BLaER1 (cell line): ENCODE measurements at regions not wholly inside any gene's neighbourhood (a gene's known extent, or its start where the extent isn't known, plus 50 kb on each side); places are given as distances from the start of the nearest gene placed in this dataset.

Experiments
- H3K27ac ChIP-seq: shearing (Covaris generic); formaldehyde crosslinking; 2 replicates; pipeline ENCODE4 v1.8.1; 2022
- H3K27me3 ChIP-seq: shearing (Covaris generic); formaldehyde crosslinking; 2 replicates; pipeline ENCODE4 v1.8.1; 2022
- H3K36me3 ChIP-seq: shearing (Covaris generic); formaldehyde crosslinking; 2 replicates; pipeline ENCODE4 v1.8.1; 2022
- H3K4me1 ChIP-seq: shearing (Covaris generic); formaldehyde crosslinking; 2 replicates; pipeline ENCODE4 v1.8.1; 2022
- H3K4me2 ChIP-seq: shearing (Covaris generic); formaldehyde crosslinking; 2 replicates; pipeline ENCODE4 v1.8.1; 2022
- H3K4me3 ChIP-seq: shearing (Covaris generic); formaldehyde crosslinking; 2 replicates; pipeline ENCODE4 v1.8.1; 2022
- H3K9ac ChIP-seq: shearing (Covaris generic); formaldehyde crosslinking; 2 replicates; pipeline ENCODE4 v1.8.1; 2022
- H3K9me3 ChIP-seq: shearing (Covaris generic); formaldehyde crosslinking; 2 replicates; pipeline ENCODE4 v1.8.1; 2022
- H4K20me1 ChIP-seq: shearing (Covaris generic); formaldehyde crosslinking; 2 replicates; pipeline ENCODE4 v1.8.1; 2022
- Cebpa-rat ChIP-seq: shearing (Covaris generic); IDR thresholded peaks from 2 replicates; pipeline ENCODE4 v1.8.1; 2022

GRCh38 chr22:25377699-25378098, 158.3 kb downstream of the CRYBB2 start:
- H3K36me3 ChIP-seq = peaks cover 81% of the 10 kb centered on the region
- TF ChIP-seq Cebpa-rat = no peak

GRCh38 chr22:25380122-25380747, 160.8 kb downstream of the CRYBB2 start:
- H3K4me3 ChIP-seq = no peak overlapping the region
- no peak overlapping the region for H3K9ac ChIP-seq
- no peaks in the 10 kb centered on the region for H3K27me3 ChIP-seq
- peaks cover 68% of the 10 kb centered on the region for H3K36me3 ChIP-seq
- no peak overlapping the region for H3K4me2 ChIP-seq
- TF ChIP-seq Cebpa-rat = no peak
- H4K20me1 ChIP-seq = peaks cover 100% of the 10 kb centered on the region
- peaks cover 70% of the 10 kb centered on the region for H3K4me1 ChIP-seq
- no peak overlapping the region for H3K27ac ChIP-seq
- no peaks in the 10 kb centered on the region for H3K9me3 ChIP-seq

More at GRCh38 chr22:25377699-25378098, 158.3 kb downstream of the CRYBB2 start:
- Histone ChIP-seq H3K27ac (no peak overlapping the region), H3K4me2 (no peak overlapping the region), H4K20me1 (peaks cover 100% of the 10 kb centered on the region), H3K9me3 (no peaks in the 10 kb centered on the region), H3K4me3 (no peak overlapping the region), H3K27me3 (no peaks in the 10 kb centered on the region), H3K4me1 (peaks cover 70% of the 10 kb centered on the region), H3K9ac (no peak overlapping the region)

DNA sequence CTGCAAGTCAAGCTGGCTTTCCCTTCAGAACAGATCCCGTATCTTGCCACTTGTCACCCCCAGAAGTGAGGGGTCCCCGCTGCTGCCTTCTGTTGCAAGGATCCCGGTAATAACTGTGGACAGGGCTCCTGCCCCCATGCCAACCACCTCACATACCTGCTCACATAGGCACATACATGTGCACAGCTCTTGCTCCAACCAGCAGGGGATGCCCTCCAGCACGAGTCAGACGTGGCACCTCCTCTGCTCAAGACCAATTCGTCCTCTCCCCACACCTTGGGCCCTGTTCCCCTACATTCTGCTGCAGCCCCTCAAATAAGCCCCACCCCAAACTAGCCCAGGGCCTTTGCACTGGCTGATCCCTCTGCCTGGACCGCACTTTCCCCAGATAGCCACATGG, 163.3 kb downstream of the CRYBB2 start:
- no peak overlapping the region for H3K4me2 ChIP-seq
- H3K27me3 ChIP-seq = no peaks in the 10 kb centered on the region
- TF ChIP-seq Cebpa-rat = no peak
- H3K9ac ChIP-seq = no peak overlapping the region
- H3K27ac ChIP-seq = no peak overlapping the region
- H3K9me3 ChIP-seq = no peaks in the 10 kb centered on the region
- no peak overlapping the region for H3K4me3 ChIP-seq
- peaks cover 100% of the 10 kb centered on the region for H4K20me1 ChIP-seq
- H3K4me1 ChIP-seq = peaks cover 72% of the 10 kb centered on the region
- H3K36me3 ChIP-seq = peaks cover 52% of the 10 kb centered on the region

GRCh38 chr22:25383278-25383820, 163.9 kb downstream of the CRYBB2 start:
- Histone ChIP-seq H3K9me3 (no peaks in the 10 kb centered on the region), H4K20me1 (peaks cover 100% of the 10 kb centered on the region), H3K4me3 (no peak overlapping the region), H3K4me1 (peaks cover 78% of the 10 kb centered on the region), H3K9ac (peak overlapping the region; percentile 50; the same call in 1 of the 2 replicates), H3K27me3 (no peaks in the 10 kb centered on the region), H3K36me3 (peaks cover 51% of the 10 kb centered on the region), H3K4me2 (peak overlapping the region; percentile 87), H3K27ac (peak overlapping the region; percentile 68; the same call in 1 of the 2 replicates)
- no peak for TF ChIP-seq Cebpa-rat

DNA sequence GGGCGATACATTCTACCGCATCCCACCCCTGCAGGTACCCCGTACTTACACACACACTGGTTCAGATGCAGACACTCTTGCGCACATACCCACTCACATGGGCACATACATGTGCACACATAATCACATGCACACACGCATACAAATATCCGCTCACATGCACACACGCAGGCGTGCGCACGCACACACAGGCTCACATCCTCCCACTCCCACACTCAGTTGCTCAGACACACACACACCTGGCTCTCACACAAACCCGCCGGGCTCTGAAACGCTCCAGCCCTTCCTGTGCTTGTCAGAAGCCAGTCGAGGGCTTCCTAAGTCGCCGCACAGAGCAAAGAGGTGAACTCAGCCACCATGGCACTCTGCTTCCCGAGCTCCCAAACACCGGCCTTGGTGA, 164.5 kb downstream of the CRYBB2 start:
- peak overlapping the region; percentile 29; the same call in 1 of the 2 replicates for H3K9ac ChIP-seq
- H3K27ac ChIP-seq = peak overlapping the region; percentile 68
- no peak for TF ChIP-seq Cebpa-rat

GRCh38 chr22:25386538-25386884, 167.1 kb downstream of the CRYBB2 start:
- no peak for TF ChIP-seq Cebpa-rat
- H4K20me1 ChIP-seq = peaks cover 100% of the 10 kb centered on the region
- peaks cover 25% of the 10 kb centered on the region for H3K36me3 ChIP-seq
- H3K4me3 ChIP-seq = no peak overlapping the region; the same call in 1 of the 2 replicates
- peak overlapping the region; percentile 27; the same call in 1 of the 2 replicates for H3K9ac ChIP-seq
- H3K4me1 ChIP-seq = peaks cover 90% of the 10 kb centered on the region
- peak overlapping the region; percentile 87 for H3K4me2 ChIP-seq
- H3K27me3 ChIP-seq = no peaks in the 10 kb centered on the region
- H3K27ac ChIP-seq = peak overlapping the region; percentile 54
- H3K9me3 ChIP-seq = no peaks in the 10 kb centered on the region

More for the DNA sequence above, 164.5 kb downstream of the CRYBB2 start:
- peaks cover 78% of the 10 kb centered on the region for H3K4me1 ChIP-seq
- H3K4me2 ChIP-seq = peak overlapping the region; percentile 87
- no peak overlapping the region for H3K4me3 ChIP-seq
- peaks cover 100% of the 10 kb centered on the region for H4K20me1 ChIP-seq
- no peaks in the 10 kb centered on the region for H3K9me3 ChIP-seq
- no peaks in the 10 kb centered on the region for H3K27me3 ChIP-seq
- H3K36me3 ChIP-seq = peaks cover 46% of the 10 kb centered on the region

GRCh38 chr22:25388415-25388814, 169.0 kb downstream of the CRYBB2 start:
- TF ChIP-seq Cebpa-rat = no peak
- Histone ChIP-seq H3K9me3 (no peaks in the 10 kb centered on the region), H3K36me3 (peaks cover 26% of the 10 kb centered on the region), H4K20me1 (peaks cover 100% of the 10 kb centered on the region), H3K4me1 (peaks cover 100% of the 10 kb centered on the region), H3K9ac (no peak overlapping the region), H3K4me3 (no peak overlapping the region), H3K4me2 (peak overlapping the region; percentile 87), H3K27me3 (no peaks in the 10 kb centered on the region), H3K27ac (no peak overlapping the region)

GRCh38 chr22:25388866-25389540, 169.6 kb downstream of the CRYBB2 start:
- TF ChIP-seq Cebpa-rat = no peak
- Histone ChIP-seq H4K20me1 (peaks cover 100% of the 10 kb centered on the region), H3K4me2 (peak overlapping the region; percentile 87), H3K9ac (peak overlapping the region; percentile 7), H3K27ac (no peak overlapping the region), H3K27me3 (no peaks in the 10 kb centered on the region), H3K4me1 (peaks cover 100% of the 10 kb centered on the region), H3K9me3 (no peaks in the 10 kb centered on the region), H3K36me3 (peaks cover 26% of the 10 kb centered on the region), H3K4me3 (no peak overlapping the region; the same call in 1 of the 2 replicates)

DNA sequence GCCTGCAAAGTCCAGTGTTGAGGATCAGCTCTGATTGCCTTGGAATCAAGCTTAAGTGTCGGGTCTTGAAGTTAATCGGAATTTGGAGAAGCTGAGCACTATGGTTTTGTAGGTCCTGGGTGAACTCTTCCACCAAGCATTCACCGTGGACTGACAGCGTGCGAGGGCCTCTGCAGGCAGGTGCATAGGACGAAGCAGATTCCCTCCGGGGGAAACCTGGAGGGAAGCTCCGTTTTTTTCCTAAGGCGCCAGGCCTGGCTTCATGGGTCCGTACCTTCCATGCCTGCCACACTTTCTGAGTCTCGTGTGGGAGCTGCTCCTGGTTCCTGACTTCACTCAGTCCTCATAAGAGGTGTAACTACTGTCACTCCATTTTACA, 170.1 kb downstream of the CRYBB2 start:
- no peaks in the 10 kb centered on the region for H3K9me3 ChIP-seq
- no peak for TF ChIP-seq Cebpa-rat
- H3K4me1 ChIP-seq = peaks cover 99% of the 10 kb centered on the region
- no peak overlapping the region for H3K4me3 ChIP-seq
- peaks cover 100% of the 10 kb centered on the region for H4K20me1 ChIP-seq
- H3K36me3 ChIP-seq = peaks cover 27% of the 10 kb centered on the region
- H3K4me2 ChIP-seq = peak overlapping the region; percentile 87
- H3K9ac ChIP-seq = peak overlapping the region; percentile 7
- H3K27me3 ChIP-seq = no peaks in the 10 kb centered on the region
- H3K27ac ChIP-seq = no peak overlapping the region
